DOHH2 (cell line): ENCODE measurements at regions not wholly inside any gene's neighbourhood (a gene's known extent, or its start where the extent isn't known, plus 50 kb on each side); places are given as distances from the start of the nearest gene placed in this dataset.

Experiments used
- H3F3A ChIP-seq: fragments of 200-600 bp; sonication (generic), shearing (Covaris generic); 2 replicates; pipeline ENCODE4 v1.6.0; 2016; ENCODE audit warnings: antibody characterized with exemption, mild to moderate bottlenecking; ENCODE audit not compliant: control insufficient read depth, insufficient read depth
- H3K27ac ChIP-seq: fragments of 200-600 bp; sonication (generic); 2 replicates; pipeline ENCODE4 v1.5.1; 2014; ENCODE audit warnings: low read depth, mild to moderate bottlenecking, low read length, moderate library complexity
- H3K27me3 ChIP-seq: fragments of 200-600 bp; sonication (generic); 2 replicates; pipeline ENCODE4 v1.6.1; 2014; ENCODE audit warnings: mild to moderate bottlenecking, low read length, mixed read lengths; ENCODE audit not compliant: control insufficient read depth
- H3K36me3 ChIP-seq: fragments of 200-600 bp; sonication (generic); 2 replicates; pipeline ENCODE4 v1.6.1; 2014; ENCODE audit warnings: mild to moderate bottlenecking, low read length, moderate library complexity, mixed read lengths; ENCODE audit not compliant: control insufficient read depth
- H3K4me1 ChIP-seq: fragments of 200-600 bp; sonication (generic); 2 replicates; pipeline ENCODE4 v1.6.1; 2014; ENCODE audit warnings: mild to moderate bottlenecking, low read length, mixed read lengths; ENCODE audit not compliant: control insufficient read depth
- H3K4me2 ChIP-seq: fragments of 200-600 bp; sonication (generic); 2 replicates; pipeline ENCODE4 v1.6.0; 2014; ENCODE audit warnings: mild to moderate bottlenecking, low read length, moderate library complexity
- H3K4me3 ChIP-seq: fragments of 200-600 bp; sonication (generic); 2 replicates; pipeline ENCODE4 v1.5.1; 2014; ENCODE audit warnings: mild to moderate bottlenecking, low read length, mixed read lengths
- H3K79me2 ChIP-seq: fragments of 200-600 bp; sonication (generic); 2 replicates; pipeline ENCODE4 v1.6.1; 2014; ENCODE audit warnings: mild to moderate bottlenecking, low read length, mixed read lengths; ENCODE audit not compliant: control insufficient read depth
- H3K9me2 ChIP-seq: fragments of 200-600 bp; sonication (generic); replicated peaks from 2 replicates; pipeline ENCODE4 v1.6.1; 2014; ENCODE audit warnings: mild to moderate bottlenecking, low read length, mixed read lengths; ENCODE audit not compliant: control insufficient read depth
- H3K9me3 ChIP-seq: fragments of 200-600 bp; sonication (generic); 2 replicates; pipeline ENCODE4 v1.6.1; 2014; ENCODE audit warnings: antibody characterized with exemption, low read length, mixed read lengths; ENCODE audit not compliant: control insufficient read depth, insufficient read depth
- H4K20me1 ChIP-seq: fragments of 200-600 bp; sonication (generic); 2 replicates; pipeline ENCODE4 v1.6.0; 2014; ENCODE audit warnings: low read depth, mild to moderate bottlenecking, antibody characterized with exemption, low read length, moderate library complexity; ENCODE audit not compliant: control insufficient read depth, insufficient read depth
- EZH2phosphoT487 ChIP-seq: fragments of 200-600 bp; sonication (generic); IDR thresholded peaks from 2 replicates; pipeline ENCODE4 v1.6.1; 2017; ENCODE audit warnings: borderline replicate concordance, mild to moderate bottlenecking, antibody characterized with exemption, low read length, moderate library complexity, mixed read lengths
- TF ChIP-seq, protein P1 (sequence below): fragments of 200-600 bp; sonication (generic); IDR thresholded peaks from one replicate; pipeline ENCODE4 v1.5.1; 2014; ENCODE audit warnings: antibody characterized with exemption, mild to moderate bottlenecking, low read depth, low read length; ENCODE audit not compliant: poor library complexity, severe bottlenecking

DNA sequence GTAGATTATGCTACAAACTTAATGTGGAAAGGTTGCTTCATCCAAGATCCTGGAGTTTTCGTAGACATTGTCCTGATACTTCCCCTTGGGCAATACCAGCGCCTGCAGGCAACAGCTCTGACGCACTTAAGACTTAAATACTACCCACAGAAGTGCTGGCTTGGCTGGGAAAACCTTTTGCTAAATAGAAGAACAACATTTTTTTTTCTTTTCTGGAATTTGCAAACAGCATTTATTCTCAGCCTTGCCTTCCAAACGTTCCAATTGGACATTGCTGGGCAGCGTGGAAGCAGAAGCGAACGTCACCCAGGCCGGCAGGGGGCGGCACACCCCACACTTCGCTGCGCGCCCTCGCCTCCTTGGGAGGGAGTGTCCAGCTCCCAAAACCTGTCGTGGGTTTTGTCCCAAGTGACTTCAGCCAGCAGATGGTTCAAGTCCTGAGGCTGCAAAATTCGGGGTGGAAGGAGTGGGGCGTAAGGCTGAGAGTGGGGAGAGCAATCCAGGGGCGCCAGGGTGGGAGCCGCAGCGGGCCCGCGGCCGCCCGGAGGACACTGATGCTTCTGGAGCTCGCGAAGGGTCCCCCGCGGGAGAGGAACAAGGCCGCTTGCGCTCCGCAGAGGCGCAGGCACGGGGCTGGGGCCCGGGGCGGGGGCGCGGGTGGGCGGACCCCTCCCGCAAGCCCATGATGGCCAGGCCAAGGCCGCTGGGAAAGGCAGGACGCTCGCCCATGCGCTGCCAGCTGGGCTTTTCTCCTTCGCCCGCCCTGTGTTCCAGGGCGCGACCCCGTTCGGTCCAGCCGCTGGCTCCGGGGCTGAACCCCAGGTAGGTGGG, 60.8 kb upstream of the MAP3K4 start:
- H3K27me3 ChIP-seq, result peaks cover 20% of the 10 kb centered on the region
- no peaks in the 10 kb centered on the region for H3K9me3 ChIP-seq
- TF ChIP-seq, protein P1, sequence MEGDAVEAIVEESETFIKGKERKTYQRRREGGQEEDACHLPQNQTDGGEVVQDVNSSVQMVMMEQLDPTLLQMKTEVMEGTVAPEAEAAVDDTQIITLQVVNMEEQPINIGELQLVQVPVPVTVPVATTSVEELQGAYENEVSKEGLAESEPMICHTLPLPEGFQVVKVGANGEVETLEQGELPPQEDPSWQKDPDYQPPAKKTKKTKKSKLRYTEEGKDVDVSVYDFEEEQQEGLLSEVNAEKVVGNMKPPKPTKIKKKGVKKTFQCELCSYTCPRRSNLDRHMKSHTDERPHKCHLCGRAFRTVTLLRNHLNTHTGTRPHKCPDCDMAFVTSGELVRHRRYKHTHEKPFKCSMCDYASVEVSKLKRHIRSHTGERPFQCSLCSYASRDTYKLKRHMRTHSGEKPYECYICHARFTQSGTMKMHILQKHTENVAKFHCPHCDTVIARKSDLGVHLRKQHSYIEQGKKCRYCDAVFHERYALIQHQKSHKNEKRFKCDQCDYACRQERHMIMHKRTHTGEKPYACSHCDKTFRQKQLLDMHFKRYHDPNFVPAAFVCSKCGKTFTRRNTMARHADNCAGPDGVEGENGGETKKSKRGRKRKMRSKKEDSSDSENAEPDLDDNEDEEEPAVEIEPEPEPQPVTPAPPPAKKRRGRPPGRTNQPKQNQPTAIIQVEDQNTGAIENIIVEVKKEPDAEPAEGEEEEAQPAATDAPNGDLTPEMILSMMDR, result peak; percentile 90
- no peak for TF ChIP-seq EZH2phosphoT487
- H3K4me3 ChIP-seq, result no peak overlapping the region
- H4K20me1 ChIP-seq, result no peaks in the 10 kb centered on the region
- no peaks in the 10 kb centered on the region for H3K36me3 ChIP-seq
- H3K27ac ChIP-seq, result no peak overlapping the region
- H3K79me2 ChIP-seq, result no peaks in the 10 kb centered on the region
- H3K9me2 ChIP-seq, result no peaks in the 10 kb centered on the region
- H3K4me1 ChIP-seq, result no peaks in the 10 kb centered on the region
- no peak overlapping the region for H3K4me2 ChIP-seq
- no peaks in the 10 kb centered on the region for H3F3A ChIP-seq

DNA sequence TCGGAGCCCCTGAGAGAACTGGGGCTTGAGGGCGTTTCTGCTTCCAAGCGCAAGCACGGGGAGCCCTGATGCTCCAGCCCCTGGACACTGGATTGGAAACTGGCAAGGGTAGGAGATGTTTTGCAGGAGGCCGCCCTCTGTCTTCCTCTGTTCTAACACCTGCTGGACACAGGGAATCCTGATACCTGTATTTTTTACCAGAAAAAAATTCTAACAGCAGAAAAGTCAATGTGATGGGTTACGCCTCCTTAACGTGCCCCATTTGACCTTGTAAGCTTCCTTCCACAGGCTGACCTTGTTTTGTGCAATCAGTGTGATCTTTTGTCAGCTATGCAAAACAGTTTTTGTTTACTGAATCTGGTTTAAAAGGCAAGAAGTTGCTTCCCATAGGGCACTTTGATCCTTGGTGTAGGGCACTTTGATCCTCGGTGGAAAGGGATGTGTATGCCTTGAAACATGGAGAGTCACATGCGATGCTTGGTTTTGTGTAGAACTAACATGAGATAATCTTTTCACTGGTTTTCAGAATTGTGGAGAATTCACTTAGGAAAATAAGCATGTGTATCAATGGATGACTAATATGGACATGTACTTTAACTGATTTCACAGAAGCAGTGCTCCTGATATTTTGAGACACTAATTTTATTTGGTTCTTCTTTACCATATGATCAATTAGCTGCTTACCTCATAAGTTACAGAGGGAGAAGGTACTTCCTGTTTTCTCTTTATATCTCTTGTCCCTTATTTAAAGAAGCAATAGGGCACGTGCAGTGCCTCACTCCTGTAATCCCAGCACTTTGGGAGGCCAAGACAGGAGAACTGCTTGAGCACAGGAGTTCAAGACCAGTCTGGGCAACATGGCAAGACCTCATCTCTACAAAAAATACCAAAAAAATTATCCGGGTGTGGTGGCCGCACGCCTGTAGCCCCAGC, 59.9 kb upstream of the MAP3K4 start:
- Histone ChIP-seq H3K27me3 (peaks cover 20% of the 10 kb centered on the region), H3K9me3 (no peaks in the 10 kb centered on the region), H3F3A (no peaks in the 10 kb centered on the region), H3K9me2 (no peaks in the 10 kb centered on the region), H3K4me3 (no peak overlapping the region), H3K27ac (no peak overlapping the region), H3K36me3 (no peaks in the 10 kb centered on the region), H3K4me1 (no peaks in the 10 kb centered on the region), H3K4me2 (no peak overlapping the region), H3K79me2 (no peaks in the 10 kb centered on the region), H4K20me1 (no peaks in the 10 kb centered on the region)
- TF ChIP-seq EZH2phosphoT487, result no peak
- TF ChIP-seq, protein P1, result no peak

DNA sequence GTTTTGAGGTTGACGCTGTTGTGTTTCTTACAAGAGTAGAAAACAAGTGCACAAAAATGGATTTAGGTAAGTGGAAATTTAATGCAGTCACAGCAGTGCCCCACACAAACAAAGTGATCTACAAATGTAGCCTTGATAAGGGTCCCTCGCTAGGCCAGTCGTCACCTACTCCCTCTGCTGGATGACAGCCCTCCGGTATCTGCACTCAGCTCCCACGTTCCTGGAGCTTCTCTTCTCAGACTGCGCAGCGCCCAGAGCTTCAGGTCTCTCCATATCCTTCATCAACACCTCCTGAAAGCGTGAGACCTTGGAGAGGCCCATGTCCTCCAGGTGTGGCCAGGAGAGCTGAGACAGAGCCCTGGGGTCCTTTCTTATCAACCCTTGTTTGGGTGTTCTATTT, 58.3 kb upstream of the MAP3K4 start:
- Histone ChIP-seq H3F3A (no peaks in the 10 kb centered on the region), H3K27me3 (peaks cover 15% of the 10 kb centered on the region), H3K9me3 (no peaks in the 10 kb centered on the region), H3K79me2 (no peaks in the 10 kb centered on the region), H3K4me2 (no peak overlapping the region), H4K20me1 (no peaks in the 10 kb centered on the region), H3K36me3 (no peaks in the 10 kb centered on the region), H3K4me1 (no peaks in the 10 kb centered on the region), H3K27ac (no peak overlapping the region), H3K4me3 (no peak overlapping the region), H3K9me2 (no peaks in the 10 kb centered on the region; the same call in 1 of the 2 replicates)
- no peak for TF ChIP-seq EZH2phosphoT487
- TF ChIP-seq, protein P1, result no peak
